NCI-H748 treated with DMSO at 0.1 percent for 48 hours (cell line): ENCODE measurements at regions not wholly inside any gene's neighbourhood (a gene's known extent, or its start where the extent isn't known, plus 50 kb on each side); places are given as distances from the start of the nearest gene placed in this dataset.

Experiments used
- DNase-seq: peaks from one replicate; lab custom pipeline; 2025; lab: John Stamatoyannopoulos, UW

GRCh38 chr2:15043336-15044058 lies 411.0 kb downstream of the LRATD1 start:
- DNase-seq: no peak

- DNase-seq: no peak
Observed at GRCh38 chr2:15045054-15045453, 412.5 kb downstream of the LRATD1 start.

GRCh38 chr2:15047184-15047583 lies 414.7 kb downstream of the LRATD1 start:
- DNase-seq: no peak

DNA sequence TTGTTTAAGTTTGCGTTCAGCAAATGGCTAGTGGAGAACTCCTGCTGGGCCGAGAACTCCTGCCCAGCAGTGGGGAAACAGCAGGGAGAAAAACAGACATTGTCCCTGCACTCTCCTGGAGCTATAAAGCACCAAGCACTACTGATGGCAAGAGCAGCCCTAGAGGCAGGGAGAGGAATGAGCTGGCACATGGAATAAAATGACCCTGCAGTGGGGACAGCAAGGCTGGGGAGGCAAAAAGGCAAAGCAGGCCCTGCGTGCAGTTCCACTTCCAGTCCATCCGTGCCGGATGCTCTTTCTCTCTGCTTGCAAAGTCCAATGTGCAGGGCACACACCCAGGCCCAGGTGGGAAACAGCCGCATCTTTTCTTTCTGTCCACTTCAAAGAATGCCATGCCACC lies 415.5 kb downstream of the LRATD1 start:
- DNase-seq: no peak

DNA sequence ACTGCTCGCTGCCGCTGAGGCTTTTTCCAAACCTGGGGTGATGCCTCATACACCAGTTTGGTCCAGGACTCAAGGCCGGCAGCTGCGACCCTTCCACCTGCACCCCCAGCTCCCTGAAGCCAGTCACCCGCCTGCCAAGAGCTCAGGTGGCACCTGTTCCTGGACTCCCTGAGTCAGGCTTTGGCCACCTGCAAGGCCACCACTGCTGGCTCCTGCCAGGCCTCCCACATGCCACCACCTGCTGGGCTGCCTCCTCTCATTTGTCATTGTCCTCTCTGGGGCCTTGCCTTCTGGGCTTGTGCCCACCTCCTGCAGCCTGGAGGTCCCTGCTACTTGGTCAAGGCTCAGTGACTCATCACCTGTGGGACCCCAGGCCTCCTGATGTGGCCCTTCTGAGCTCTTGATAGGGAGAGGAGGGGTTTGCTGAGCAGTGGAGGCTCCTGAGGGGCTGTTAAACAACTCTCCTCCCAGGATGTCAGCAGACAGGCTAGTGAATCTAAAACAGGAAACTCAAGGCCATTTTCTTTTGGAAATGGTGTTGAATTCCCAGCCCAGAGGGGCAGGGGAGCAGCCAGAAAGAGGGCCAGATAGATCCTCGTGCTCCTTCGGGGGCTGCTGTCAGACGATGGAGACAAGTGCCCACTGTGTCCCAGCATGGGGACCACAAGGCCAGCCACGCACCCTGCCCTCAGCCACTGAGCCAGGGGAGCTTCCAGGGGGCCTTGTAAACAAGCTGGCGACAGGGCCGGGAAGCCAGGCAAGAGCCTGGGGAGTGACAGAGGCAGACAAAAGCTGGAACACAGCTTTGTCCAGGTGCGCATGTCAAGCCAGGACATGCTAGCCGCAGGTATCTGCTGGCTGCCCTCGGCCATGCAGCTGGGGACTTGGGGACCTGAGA lies 416.8 kb downstream of the LRATD1 start:
- DNase-seq: no peak

- DNase-seq: peak; percentile 57
Observed at GRCh38 chr2:15050483-15050882, 418.0 kb downstream of the LRATD1 start.

- DNase-seq: no peak
Observed at GRCh38 chr2:15053542-15053941, 421.0 kb downstream of the LRATD1 start.

GRCh38 chr2:15058015-15058720 lies 425.7 kb downstream of the LRATD1 start:
- no peak for DNase-seq

- no peak for DNase-seq
Observed at GRCh38 chr2:15058721-15059157, 426.2 kb downstream of the LRATD1 start.

GRCh38 chr2:15059870-15060512 lies 427.5 kb downstream of the LRATD1 start:
- peak; percentile 12 for DNase-seq

DNA sequence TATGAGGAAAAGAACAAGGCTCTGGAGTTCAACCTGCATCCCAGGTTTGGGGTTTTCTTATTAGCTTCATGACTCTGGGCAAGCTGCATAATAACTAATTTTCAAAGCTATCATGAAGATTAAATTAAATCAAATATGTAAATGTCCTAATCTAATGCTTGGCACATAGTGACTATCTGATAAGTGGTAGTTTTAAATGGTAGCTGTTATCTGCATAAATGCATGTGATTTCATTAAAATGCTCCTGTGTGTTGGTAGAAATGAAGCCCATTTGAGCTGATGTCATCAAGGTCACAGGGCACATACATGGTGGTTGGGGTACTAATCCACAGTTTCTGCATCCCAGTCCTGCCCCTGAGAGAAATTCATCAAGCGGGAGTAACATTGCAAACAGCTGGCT lies 428.8 kb downstream of the LRATD1 start:
- DNase-seq: no peak

DNA sequence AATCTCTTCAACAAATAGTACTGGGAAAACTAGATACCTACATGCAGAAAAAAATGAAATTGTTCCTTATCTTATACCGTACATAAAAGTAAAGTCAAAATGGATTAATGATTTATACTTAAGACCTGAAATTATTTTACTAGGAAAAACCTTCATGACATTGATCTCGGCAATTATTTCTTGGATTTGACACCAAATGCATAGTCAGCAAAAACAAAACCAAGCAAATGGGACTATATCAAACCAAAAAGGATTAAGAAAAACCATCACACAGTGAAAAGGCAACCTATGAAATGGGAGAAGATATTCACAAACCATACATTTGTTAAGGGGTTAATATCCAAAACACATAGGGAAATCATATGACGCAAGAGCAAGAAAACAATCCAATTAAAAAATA lies 433.6 kb downstream of the LRATD1 start:
- DNase-seq: no peak

- no peak for DNase-seq
Observed at GRCh38 chr2:15069149-15069548, 436.6 kb downstream of the LRATD1 start.

DNA sequence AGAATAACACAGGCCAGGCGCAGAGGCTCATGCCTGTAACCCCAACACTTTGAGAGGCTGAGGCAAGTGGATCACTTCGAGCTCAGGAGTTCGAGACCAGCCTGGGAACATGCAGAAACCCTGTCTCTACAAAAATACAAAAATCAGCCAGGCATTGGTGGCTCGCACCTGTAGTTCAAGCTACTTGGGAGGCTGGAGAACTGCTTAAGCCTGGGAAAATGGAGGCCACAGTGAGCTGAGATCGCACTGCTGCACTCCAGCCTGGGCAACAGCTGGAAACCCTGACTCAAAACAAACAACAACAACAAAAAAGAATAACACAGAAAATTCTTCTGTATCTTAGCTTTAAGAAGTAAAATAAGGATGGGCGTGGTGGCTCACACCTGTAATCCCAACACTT lies 440.3 kb downstream of the LRATD1 start:
- no peak for DNase-seq

DNA sequence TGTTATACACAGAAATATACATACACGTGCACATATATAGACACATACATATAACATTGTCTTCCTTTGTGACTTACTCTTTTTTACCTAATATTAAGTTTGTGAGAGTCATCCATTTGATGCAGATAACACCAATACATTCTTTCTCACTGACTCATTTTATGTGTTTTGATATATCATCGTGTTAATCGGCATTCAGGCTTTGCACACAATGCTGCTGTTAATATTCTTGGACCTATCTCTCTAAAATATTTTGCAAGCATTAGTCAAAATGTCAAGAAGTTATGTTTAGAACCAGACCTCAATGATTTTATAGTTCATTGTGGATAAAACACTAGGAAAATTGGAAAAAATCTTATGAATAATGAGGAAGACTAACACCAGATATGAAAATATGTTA lies 441.1 kb downstream of the LRATD1 start:
- DNase-seq: no peak

DNA sequence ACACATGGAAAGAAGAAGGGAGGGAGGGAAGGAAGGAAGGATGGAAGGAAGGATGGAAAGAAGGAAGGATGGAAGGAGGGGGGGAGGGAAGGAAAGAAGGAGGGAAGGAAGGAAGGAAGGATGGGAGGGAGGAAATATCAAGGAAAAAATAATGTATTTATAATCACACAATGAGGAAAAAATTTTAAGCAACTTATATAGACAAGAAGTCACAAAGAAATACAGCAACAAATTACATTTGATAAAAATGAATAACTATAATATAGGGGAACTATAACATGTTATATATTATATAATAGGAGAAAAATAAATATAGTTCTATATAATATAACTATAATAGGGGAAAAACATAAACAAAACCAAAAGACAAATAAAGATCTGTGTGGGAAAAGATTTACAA lies 441.8 kb downstream of the LRATD1 start:
- no peak for DNase-seq

DNA sequence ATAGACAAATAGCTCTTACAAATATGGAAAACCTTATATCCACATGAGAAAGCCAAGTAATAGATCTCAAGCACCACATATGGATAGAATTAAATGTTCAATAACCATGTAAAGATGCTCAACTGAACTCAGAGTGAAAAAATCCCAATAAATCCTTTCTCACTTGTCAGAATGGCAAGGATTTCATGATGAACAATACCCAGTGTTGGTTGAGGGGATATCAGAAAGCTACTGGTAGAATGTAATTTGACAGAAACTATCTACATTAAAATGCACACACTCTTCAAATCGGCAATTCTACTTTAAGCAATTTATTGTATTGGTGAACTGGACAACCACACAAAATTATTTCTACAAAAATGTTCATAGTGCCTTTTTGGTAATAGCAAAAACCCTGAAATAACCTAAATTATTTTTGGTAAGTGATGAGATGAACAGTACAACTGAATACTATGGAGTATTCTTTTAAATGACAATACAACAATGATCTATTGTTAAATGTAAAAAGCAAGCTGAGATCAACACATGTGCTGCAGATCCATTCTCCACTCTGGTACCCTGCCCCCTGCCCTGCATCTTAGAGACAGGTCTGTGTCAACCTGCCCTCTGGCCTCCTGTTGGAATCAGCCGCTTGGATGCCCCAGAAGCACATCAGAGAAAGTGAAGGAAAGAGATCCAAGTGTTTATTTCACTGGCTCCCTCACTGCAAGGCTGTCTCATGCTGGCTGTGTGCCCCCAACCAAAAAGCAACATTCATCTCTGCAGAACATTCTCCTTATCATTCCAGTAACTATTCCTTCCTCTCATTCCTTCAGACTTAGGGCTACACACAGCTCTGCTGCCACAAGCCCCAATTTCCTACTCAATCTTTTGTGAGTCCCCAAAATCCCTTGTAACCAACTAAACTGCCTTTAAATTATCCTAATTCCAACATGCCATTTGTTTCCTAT lies 442.5 kb downstream of the LRATD1 start:
- no peak for DNase-seq

DNA sequence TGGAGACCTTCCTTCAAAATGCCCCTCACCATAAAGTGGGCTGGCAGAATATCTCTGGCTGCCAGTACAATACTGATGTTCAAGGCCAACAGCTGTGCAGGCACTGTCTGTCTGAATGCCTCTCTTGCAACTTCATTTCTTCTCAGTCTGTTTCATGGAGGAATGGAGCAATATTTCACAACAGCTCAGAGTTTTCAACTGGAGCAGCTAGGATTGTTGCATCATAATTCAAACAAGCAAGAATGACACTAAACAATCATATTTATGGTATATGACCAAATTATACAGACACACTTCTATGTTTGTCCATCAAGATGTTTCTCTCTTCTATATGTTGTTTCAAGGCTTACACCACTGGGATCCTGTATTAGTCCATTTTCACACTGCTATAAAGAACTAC lies 444.2 kb downstream of the LRATD1 start:
- DNase-seq: no peak

GRCh38 chr2:15081356-15081755 lies 448.8 kb downstream of the LRATD1 start:
- DNase-seq: no peak

DNA sequence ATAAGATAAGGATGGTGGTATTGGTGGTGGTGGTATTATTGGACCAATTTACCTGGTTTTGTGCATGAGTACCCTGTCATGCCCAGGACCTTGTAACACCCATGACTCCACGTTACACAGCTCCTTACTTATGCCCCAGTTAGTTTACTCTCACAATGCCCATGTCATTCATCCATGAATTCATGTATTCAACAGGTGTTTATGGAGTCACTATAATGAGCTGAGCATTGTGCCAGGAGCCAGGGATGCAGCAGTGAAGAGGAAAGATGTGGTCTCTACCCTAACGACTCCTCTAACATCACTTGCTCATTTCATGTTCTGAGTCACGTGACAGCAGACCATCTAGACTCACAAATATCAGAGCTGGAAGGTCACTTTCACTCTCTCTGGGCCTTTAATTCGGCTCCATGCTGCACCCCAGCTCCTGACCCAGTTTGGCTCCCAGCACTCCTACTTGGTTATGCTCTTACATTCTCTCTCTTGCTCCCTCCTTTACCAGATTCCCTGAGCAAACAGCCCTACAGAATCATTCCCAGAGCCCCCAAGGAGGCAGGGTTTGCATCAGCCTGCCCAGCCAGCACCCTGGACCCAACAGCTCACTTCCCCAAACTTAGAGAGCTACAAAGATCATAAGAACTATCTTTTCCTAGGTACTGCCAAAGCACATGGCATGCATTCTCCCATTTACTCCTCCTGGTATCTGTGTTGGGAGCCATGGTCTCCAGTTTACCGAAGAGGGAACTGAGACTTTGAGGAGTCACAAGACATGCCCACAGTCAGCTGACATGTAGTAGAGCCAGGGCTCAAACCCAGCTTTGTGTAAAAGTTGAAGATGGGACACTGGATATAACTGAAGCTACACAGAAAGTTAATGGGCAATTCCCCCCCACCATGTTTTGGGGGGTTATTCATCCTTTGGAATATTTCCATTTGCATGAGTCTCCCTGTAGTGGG lies 449.9 kb downstream of the LRATD1 start:
- no peak for DNase-seq
